ENCODE measurements at regions not wholly inside any gene's neighbourhood (a gene's known extent, or its start where the extent isn't known, plus 50 kb on each side); places are given as distances from the start of the nearest gene placed in this dataset.

DNA sequence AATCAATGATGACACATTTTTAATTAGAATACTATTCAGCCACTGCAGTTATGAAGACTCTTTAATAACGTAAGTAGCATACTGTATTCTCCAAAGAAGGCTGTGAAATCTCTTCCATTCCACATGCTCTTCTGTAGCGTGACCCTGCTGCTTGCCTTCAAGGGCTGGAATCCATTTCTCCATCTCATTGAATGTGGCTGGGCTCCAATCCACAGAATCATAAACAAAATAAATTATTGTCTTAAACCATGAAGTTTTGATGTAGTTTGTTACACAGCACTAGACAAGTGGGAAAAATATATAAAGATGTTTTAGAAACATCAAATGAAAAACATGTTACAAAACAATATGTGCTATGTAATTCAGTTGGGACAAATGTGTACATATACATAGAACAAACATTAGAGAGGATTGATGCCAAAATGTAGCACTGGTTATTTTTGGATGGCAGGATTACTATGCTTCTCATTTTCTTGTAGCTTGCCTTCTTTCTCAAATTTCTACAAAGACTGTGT lies 410.8 kb upstream of the PODXL start:
- DNase-seq (ENCODE audit: low read depth in 4 of 4, low spot score in 3 of 4): no peak

DNA sequence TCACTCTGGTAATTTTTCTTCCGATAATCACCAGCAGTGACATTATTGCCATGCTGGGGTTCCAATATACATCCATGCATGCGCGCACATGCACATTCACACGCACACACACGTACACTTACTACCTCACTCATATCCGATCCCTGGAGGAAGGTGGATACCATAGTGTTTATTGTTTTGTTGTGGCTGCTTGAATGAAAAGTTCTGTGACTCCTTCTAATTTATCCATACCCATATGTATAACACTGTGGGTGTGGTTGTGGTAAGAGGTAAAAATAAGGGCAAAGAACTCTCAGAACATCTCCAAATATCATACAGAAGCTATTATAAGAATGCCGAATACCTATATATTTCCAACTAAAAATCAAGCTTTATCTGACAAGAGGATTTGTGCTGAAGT lies 407.8 kb upstream of the PODXL start:
- DNase-seq (ENCODE audit: low read depth in 4 of 4, low spot score in 3 of 4): no peak

DNA sequence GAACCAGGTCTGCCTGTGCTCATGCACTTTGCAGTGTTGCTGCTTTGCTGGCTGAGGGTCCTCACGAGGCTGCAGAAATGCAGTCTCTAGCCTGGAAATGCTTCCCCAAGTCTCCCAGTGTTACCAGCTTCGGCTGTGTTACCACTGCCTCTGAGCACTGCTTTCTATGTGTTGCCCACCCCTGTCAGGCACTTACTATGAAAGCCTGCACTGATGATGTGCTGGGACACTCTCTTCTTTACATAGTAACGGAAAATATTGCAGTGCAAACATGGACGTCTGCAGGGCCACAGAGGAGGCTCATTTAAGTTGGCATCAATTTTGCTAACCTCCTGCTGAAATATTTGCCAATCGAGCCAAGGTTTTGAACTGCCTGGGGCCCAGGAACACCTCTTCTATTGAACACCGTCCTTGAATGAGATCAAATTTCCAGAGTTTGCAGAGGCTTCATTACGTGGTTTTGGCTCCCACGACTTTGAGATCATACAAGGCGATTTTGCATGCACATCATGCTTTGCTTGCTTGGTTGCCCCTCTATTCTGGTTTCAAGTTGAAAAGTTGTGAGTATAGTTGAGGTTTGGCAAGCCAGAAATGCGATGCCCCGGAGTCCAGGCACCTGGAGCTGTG lies 404.7 kb upstream of the PODXL start:
- no peak for DNase-seq (ENCODE audit: low read depth in 4 of 4, low spot score in 3 of 4)

DNA sequence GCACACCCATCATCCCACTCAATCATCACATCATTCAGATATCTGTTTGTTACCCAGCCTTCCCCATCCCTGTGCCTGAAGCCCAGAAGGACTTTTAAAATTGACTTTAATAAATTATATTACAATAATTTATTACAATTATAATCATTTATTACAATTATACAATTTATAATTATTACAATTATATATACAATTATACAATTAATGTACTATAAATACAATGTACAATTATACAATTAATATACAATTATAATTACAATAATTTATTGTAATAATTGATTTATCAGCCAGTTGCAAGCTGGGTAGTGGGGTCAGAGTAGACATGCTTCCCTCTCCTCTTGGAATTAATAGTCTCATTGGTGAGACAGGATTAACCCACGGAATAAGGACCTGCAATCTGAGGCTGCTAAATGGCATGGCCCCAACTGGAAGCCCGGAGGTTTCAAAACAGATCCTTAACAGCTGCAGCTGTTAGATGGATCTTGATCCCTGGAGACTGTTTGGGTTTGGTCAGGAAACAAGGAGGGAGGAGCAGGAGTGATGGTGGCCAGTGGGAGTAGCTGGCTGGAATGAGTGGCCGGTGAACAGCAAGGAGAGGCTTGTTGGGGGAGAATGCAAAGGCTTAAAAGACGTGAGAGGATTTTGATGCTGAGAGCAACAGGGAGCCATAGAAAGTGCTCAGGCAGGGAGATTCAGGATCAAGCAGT lies 402.8 kb upstream of the PODXL start:
- no peak for DNase-seq (ENCODE audit: low read depth in 4 of 4, low spot score in 3 of 4)

DNA sequence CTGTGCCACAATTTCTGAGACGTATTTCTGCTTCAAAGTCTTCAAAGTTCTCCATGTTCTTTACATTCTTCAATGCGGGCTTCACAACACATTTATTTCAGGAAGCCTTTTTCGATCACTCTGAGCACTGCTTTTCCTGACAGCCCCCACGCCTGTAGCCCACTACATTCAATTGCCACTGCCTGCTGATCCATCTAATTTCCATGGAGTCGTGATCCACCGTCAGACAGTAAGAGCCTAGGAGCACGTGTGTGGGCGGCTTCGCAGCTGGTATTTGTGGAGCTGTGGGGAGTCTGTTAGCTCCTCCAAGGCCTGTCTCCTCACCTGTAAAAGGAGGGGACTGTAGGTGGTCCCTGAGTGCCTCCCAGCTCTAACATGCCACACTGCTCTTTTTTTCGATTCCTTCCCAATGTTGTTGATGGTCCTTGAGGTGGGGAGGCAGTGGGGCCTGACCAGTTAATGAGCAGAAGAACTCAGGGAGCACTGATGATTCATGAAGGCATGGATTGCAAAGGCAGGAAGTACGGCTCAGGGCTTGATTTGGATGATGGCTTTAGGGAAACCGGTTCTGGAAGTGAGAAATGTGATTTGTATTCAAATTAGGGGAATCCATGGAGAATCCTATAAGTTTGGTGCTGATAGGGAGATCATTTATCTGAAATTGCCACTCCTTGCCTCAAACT lies 401.1 kb upstream of the PODXL start:
- no peak for DNase-seq (ENCODE audit: low read depth in 4 of 4, low spot score in 3 of 4)

DNA sequence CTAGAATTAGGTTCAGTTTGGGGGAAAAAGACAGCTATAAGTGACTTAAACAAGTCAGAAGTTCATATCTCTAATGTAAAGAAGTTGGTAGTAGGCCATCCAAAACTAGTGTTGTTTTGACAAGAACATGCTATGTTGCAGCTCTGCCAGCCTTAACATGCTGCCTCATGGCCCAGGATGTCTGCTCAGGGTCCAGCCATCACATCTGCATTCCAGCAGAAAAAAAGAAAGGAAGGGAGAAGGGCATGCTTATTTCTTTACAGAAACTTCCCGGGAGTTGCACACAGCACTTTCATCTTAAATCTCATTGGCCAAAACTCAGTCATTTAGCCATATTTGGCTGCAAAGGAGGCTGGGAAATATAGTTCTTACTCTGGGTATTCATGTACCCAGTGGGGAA lies 400.4 kb upstream of the PODXL start:
- no peak for DNase-seq (ENCODE audit: low read depth in 4 of 4, low spot score in 3 of 4)

DNA sequence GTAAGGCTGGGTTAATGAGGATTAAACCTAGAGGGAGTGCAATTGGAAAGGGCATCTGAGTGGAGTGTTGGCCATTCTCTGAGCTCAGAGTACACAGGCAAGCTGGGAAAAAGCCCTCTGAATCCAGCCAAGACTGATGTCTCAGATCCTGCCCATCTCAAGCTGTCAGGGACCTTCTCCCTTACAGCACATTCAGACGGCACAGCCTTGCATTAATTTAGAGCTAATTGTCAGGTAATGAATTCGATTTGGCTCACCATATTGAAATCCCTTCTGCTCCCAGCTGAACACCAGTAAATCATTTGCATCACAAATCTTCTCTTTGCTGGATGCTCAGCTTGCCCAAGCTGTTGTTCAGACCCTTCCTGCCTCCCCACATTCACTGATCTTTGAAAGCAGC lies 399.3 kb upstream of the PODXL start:
- DNase-seq (ENCODE audit: low read depth in 4 of 4, low spot score in 3 of 4): no peak

DNA sequence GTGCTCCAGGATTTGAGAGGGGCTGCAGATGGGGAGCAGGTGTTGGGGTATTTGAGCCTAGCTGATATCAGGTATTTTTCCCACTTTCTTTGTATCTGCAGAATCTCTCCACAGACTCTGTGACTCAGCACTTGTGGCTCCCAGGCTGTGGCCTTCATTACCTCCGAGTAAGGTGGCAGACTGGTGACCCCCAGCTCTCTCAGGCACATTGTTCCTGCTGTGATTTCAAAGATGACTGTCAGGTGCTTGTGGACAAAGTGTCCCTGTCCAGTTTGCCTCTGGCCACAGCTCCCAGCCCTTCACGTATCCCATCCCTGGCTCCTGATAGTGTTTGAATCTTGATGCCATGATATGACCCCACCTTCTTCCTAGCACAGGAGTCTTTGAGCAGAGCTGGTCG lies 396.8 kb upstream of the PODXL start:
- DNase-seq (ENCODE audit: low read depth in 4 of 4, low spot score in 3 of 4): no peak

DNA sequence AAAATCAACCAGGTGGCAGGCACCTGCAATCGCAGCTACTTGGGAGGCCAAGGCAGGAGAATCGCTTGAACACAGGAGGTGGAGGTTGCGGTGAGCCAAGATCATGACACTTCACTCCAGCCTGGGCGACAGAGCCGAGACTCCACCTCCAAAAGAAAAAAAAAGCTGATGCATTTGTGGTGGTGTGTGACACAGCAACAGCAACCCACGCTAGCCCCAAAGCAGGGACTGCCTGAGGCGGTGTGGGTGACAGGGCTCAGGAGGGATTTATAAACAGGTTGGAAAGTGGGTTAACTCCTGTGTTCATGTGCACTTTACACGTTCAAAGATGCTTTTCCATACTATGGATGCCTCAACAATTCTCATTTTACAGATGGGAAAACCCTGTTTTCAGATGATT lies 395.9 kb upstream of the PODXL start:
- DNase-seq (ENCODE audit: low read depth in 4 of 4, low spot score in 3 of 4): no peak

DNA sequence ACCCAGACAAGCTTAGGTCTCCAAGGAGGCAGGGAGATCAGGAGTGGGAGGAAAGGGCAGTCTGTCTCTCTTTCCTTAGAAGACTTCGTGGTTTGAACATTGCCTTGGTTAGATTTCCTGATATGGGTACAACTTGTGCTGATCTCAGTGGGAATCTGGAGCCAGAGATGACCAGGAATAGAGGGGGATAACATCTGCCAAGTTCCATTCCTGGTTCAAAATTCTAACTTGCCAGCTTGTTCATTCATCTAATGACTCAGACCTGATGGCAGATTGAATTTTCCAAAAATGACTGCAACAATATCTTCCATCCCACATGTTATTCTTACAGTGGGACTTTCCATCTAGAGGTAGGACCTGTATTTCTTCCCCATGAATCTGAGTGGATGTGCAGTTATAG lies 394.3 kb upstream of the PODXL start:
- DNase-seq (ENCODE audit: low read depth in 4 of 4, low spot score in 3 of 4): no peak

DNA sequence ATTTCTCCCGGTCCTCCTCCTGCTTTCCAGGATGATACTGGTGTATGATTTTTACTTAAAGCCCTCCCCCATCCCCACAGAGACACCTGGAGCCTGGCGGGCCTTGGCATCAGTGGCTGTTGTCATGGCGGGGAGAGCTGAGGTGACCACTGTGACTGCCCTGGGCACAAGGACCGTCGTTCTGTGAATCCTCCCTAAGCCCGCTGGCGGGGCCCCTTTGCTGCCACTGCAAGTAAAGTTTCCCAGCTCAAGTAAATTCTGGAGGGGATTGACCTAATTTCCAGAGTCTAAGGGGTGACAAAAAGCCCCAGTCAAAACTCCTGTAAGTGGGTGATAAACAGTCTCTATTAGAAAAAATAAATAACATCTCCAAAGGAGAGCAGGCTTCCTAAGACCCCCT lies 393.2 kb upstream of the PODXL start:
- DNase-seq (ENCODE audit: low read depth in 4 of 4, low spot score in 3 of 4): no peak

DNA sequence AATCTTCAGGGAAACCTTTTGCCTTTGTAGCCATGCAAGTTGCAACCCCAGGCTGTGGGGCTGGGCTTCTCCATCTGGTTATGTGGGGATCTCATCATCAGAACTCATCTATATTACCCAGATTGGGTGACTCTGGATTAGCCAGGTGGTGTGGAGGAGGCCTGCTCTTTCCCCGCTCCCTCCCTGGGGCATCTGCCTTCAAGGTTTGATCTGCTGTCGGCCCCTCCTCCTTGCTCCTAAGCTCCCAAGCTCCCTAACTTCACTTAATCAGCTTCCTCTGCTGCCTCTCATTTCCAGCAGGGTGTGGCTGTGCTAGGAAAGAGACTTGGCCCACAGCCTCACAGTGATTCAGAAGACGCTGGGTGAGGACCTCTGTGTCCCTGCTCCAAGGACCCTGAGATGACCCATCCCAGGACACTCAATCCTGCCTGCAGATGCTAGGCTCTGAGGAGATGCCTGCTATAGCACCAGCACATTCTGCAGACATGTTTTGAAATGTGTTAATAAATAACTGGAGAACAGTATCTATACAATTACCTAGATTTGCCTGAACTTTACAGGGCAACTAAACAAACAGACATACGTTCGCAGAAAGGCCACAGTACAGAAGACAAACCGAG lies 392.1 kb upstream of the PODXL start:
- no peak for DNase-seq (ENCODE audit: low read depth in 4 of 4, low spot score in 3 of 4)

DNA sequence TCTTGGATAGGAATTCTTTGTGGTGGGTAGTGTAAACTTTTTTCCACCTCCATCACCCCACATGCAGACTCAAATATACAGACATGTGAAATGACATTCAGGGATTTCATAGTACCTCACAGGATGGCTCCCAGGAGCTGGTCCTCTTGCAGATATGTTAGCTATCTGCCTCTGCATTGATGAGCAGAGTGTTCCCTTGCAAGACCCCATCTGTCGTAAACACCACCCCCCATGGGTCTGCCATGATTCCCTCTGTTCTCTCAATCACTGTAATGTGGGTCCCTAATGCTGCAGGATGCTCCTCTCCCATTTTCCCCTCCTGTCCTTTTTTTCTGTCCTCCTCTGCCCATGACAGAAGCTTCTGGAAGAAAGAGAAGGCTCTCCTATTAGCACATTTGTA lies 391.2 kb upstream of the PODXL start:
- DNase-seq (ENCODE audit: low read depth in 4 of 4, low spot score in 3 of 4): no peak

DNA sequence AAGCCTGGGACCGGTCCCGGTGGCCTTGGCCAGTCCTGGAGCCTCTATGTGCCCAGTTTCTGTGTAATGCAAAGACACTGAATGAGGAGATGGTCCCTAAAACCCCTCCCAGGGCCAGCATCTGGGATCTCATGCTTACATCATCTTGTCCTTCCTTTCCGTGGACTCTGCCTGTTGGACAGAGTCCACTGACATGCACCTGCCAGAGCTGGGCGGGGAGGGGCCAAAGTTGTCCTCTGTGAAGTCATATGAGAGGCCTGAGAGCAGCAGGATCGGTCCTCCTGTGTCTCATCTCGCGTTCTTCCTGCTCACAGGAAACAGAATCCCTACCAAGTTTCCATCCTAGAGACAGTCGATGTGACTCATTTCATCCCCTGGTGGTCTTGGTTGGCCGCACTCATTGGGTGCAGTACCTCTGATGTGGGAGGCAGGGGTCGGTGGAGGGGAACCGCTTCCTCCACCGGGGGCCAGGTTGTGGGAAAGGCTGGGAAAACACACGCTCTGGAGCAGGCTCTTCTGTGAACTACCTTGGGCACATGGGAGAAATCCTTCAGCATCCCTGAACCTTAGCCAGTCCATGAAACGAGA lies 389.6 kb upstream of the PODXL start:
- DNase-seq (ENCODE audit: low read depth in 4 of 4, low spot score in 3 of 4): no peak

DNA sequence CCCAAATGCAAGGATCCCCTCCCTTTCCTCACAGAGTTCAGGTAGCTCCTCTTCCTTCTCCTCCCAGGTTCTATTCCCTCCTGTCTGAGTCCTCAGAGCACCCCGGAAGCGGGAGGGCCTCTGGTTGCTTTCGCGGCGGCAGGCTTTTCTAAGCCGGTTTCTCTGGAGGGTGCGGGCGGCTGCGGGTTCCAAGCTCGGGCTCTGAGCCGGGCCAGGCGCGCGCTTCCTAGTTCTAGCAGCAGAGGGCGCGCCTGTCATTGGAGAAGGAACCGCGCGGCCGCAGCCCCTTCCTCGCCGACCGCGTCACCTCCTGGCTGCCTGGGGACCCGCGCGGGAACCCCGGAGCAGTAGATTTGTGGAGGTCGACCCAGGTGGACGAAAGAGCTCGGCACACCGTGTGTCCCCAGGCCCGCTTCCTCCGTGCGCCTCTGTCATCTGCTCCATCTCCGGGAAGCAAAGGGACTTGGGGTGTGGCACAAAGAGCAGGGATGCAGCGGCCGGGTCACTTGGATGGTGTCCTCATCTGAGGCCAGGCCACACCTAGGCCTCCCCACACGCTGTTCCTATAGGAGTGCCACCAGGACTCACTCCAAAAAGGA lies 389.0 kb upstream of the PODXL start:
- no peak for DNase-seq (ENCODE audit: low read depth in 4 of 4, low spot score in 3 of 4)

DNA sequence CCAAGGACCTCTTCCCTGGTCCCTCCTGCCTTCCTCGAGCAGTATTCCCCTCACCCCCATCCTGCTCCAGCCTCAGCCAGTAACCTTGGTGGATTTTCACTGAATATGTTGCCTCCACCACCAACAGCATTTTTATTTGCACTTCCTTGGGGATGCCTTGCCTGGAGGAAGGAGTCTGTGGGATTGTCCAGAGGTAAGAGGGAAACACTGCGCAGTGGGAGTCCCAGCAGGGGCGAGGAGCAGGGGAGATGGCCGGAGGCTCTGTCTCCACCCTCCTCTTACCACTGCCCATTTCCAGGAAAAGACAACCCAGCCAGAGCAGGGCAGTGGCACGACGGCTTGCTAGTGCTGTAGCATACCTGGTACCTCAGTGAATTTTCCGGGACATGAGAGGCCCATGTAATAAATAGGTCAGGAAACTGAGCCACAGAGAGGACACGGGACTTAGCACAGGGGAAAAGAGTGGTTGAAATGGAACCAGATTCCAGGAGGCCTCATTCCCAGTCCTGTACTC lies 388.2 kb upstream of the PODXL start:
- no peak for DNase-seq (ENCODE audit: low read depth in 4 of 4, low spot score in 3 of 4)

DNA sequence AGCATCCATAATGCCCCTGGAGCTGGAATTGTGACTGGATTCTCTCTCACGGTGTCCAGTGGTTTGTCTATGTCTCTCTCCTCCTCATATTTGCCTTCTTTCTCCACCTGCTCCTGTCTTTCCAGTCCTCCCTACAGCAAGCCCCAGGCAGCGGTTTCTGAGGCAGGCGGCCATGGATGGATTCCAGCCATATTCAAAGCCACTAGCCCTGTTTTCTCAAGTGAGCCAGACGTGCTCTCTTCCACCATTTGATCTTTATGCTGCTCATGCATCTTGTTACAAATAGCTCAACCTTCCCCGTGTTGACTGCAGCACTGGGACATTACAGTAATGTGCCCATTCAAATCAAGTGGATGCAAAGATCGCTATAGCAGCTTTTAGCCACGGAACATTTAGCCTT lies 387.2 kb upstream of the PODXL start:
- no peak for DNase-seq (ENCODE audit: low read depth in 4 of 4, low spot score in 3 of 4)

DNA sequence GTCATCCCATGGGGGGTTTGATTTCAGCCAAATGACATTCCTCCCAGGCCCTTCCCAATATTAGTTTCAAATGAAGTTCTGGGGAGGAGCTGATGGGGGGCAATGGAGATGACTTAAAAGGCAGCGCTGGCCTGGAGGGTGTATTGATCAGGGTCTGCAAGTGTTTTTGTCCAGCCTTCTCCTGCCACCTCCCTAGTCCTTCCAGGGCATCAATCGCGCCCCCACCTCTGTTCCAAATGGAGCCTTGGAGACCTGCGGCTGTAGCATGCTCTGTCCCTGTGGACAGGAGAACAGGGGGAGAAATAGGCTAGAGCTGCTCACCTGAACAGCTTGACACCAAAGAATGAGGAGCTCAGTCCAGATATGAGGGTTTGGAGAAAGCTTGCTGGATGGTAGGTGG lies 386.8 kb upstream of the PODXL start:
- no peak for DNase-seq (ENCODE audit: low read depth in 4 of 4, low spot score in 3 of 4)

DNA sequence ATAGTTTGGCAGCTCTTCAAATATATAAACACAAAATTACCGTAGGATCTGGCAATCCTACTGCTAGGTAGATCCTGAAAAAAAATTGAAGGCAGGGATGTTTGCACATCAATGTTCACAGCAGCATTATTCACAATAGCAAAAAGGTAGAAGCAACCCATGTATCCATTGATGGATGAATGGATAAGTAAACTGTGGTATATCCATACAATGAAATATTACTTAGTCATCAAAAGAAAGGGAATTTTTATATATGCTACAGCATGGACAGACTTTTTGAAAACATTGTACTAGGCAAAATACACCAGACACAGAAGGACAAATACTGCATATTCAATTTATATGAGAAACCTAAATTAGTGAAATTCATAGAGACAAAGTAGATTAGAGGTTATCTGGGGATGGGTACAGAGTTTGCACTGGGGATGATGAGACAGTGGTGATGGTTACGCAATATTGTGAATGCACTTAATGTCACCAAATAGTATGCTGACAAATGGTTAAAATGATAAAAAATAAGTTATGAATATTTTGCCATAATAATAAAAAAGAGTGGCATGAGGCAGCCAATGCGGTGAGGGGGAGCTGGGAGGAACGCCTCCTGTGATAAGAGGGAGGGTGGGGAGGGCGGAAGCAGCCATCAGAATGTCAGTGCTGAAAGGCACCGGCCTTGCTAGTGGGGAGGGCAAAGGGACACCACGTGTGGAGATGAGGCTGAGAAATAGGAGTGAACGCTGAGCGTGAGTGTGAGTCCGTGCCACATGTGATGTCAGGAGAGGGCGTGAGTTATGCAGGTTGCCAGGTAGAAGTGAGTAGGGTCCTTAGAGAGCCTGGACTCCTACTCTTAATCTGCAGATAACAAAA lies 386.1 kb upstream of the PODXL start:
- DNase-seq (ENCODE audit: low read depth in 4 of 4, low spot score in 3 of 4): no peak

DNA sequence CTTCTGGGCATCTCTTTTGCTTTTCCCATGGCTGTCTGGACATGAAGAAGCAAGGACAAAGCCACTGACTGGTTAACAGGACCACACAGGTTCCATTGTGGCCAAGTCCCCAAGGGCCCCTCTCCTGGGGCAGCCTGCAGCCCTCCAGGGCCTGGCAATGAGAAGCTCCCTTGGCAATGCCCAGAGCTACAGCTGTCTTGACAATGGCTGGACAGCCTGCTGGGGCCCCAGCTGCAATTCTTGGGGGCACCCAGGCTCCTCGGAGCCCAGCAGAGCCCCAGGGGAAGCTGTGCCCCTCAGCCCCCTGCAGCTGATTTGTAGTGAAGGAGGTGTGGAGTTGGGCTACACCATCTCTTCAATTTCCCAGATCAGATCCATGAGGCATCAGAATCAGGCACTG lies 384.9 kb upstream of the PODXL start:
- no peak for DNase-seq (ENCODE audit: low read depth in 4 of 4, low spot score in 3 of 4)
